Right hindlimb (tissue), 1 donor: ENCODE measurements at regions not wholly inside any gene's neighbourhood (a gene's known extent, or its start where the extent isn't known, plus 50 kb on each side); places are given as distances from the start of the nearest gene placed in this dataset.

ENCODE experiments used
- DNase-seq: peaks from one replicate; pipeline ENCODE4 v3.0.0-alpha.2; 2018

- DNase-seq: no peak
These were observed 63.0 kb upstream of the AR start for GRCh38 chrX:67480789-67481188.
